Adipocyte (in vitro differentiated cells): ENCODE measurements at regions not wholly inside any gene's neighbourhood (a gene's known extent, or its start where the extent isn't known, plus 50 kb on each side); places are given as distances from the start of the nearest gene placed in this dataset.

Experiments
- DNase-seq: peaks from one replicate; pipeline ENCODE4 v3.0.0-alpha.2; 2015; ENCODE audit warnings: low read depth
- H3K27me3 ChIP-seq: replicated peaks from 2 replicates; pipeline ENCODE4 v1.7.0; 2013; ENCODE audit warnings: mild to moderate bottlenecking, low read length, moderate library complexity; ENCODE audit not compliant: control insufficient read depth, insufficient read depth
- H3K36me3 ChIP-seq: 2 replicates; pipeline ENCODE4 v1.7.0; 2013; ENCODE audit warnings: low read length, mild to moderate bottlenecking, moderate library complexity; ENCODE audit not compliant: control insufficient read depth, insufficient read depth, severe bottlenecking
- H3K4me1 ChIP-seq: 2 replicates; pipeline ENCODE4 v1.7.0; 2013; ENCODE audit warnings: mild to moderate bottlenecking, low read length, moderate library complexity; ENCODE audit not compliant: control insufficient read depth, insufficient read depth
- H3K4me3 ChIP-seq: 2 replicates; pipeline ENCODE4 v1.7.0; 2013; ENCODE audit warnings: mild to moderate bottlenecking, low read length, moderate library complexity
- H3K9ac ChIP-seq: 2 replicates; pipeline ENCODE4 v1.7.0; 2013; ENCODE audit warnings: mild to moderate bottlenecking, low read length, moderate library complexity
- H3K9me3 ChIP-seq: 2 replicates; pipeline ENCODE4 v1.7.0; 2013; ENCODE audit warnings: mild to moderate bottlenecking, low read length, moderate library complexity; ENCODE audit not compliant: control insufficient read depth

DNA sequence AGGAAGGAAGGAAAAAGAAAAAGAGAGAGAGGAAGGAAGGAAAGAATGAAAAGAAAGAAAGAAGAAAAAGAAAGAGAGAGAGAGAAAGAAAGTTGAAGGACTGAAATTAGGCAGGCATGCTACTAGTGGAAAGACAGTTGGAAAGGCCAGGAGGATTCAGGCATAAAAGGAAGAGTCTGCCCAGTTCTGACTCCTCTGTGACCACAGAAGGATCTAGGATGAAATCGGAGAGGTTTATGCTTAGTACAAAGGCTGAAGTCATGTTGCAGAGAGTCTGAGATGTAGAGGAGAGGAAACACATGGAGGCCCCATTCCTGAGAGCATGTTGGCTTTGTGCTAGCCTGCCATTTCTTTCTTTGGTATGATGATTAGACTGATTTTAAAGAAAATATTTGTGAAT lies 246.5 kb upstream of the ARGLU1 start:
- no peaks in the 10 kb centered on the region for H3K9me3 ChIP-seq
- no peaks in the 10 kb centered on the region for H3K27me3 ChIP-seq
- H3K4me1 ChIP-seq = no peaks in the 10 kb centered on the region
- no peak overlapping the region for H3K9ac ChIP-seq
- peak; percentile 13 for DNase-seq
- no peak overlapping the region for H3K4me3 ChIP-seq
- H3K36me3 ChIP-seq = no peaks in the 10 kb centered on the region

DNA sequence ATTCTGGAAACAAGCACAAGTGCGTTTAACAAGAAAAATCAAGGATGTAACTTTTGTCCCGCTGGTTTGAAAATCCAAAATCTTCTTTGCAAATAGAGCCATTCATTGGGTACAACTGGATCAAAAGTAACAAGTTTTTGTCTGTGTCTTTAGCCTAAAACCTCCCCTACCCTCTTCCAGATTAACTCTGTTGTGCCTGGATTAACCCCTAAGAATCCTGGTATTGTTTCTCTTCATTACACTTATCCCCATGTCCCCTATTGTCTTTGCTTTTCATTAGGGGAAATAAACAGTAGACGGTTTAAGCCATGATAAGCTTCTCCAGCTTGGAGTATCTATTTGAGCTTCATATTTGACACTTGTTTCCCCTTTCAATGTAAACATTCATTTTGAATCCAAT lies 242.1 kb upstream of the ARGLU1 start:
- no peak overlapping the region for H3K4me3 ChIP-seq
- no peaks in the 10 kb centered on the region for H3K9me3 ChIP-seq
- H3K27me3 ChIP-seq = no peaks in the 10 kb centered on the region
- H3K36me3 ChIP-seq = no peaks in the 10 kb centered on the region
- H3K4me1 ChIP-seq = no peaks in the 10 kb centered on the region
- DNase-seq = no peak
- no peak overlapping the region for H3K9ac ChIP-seq

DNA sequence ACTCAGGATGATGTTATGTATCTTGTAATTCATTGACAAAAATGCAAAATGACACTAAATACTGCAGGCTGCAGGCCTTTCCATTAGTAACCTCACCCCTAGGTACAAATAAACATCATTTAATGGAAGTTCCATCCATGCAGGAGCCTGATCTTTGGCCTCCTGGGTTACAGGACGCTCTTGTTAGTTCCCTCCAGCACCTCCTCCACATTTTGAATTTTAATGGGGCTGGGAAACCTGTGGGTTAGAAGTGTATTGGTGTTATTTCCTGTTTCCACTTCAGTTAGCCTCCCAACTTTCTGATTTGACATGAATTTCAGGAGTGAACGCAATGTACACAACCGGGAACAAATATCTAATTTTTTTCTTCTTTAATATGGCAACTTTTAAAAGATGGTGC lies 237.1 kb upstream of the ARGLU1 start:
- Histone ChIP-seq H3K27me3 (no peaks in the 10 kb centered on the region), H3K36me3 (no peaks in the 10 kb centered on the region), H3K9ac (no peak overlapping the region), H3K4me3 (no peak overlapping the region), H3K4me1 (no peaks in the 10 kb centered on the region), H3K9me3 (no peaks in the 10 kb centered on the region)
- no peak for DNase-seq

DNA sequence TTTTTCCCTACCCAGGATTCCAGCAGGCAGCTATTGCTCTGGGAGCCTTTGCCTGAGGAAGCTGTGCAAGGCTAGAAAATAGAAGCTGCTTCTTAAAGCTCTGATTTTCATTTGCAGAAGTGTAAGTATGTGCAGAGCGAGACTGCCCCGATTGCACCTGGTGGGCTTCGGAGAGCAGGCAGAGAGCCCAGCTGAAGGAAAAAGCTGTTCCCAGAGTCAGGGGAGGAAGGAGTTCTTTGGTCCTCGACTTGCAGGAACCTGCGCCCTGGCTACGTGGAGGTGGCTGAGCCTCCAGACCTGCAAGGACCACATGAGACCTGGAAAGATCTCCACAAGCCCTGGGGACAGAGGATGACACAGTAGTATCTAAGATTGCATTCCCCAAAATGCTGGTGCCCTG lies 235.0 kb upstream of the ARGLU1 start:
- Histone ChIP-seq H3K36me3 (no peaks in the 10 kb centered on the region), H3K4me3 (no peak overlapping the region)

GRCh38 chr13:106799781-106800335 lies 231.9 kb upstream of the ARGLU1 start:
- peaks cover 10% of the 10 kb centered on the region for H3K27me3 ChIP-seq
- no peak overlapping the region for H3K9ac ChIP-seq
- no peak for DNase-seq
- H3K4me1 ChIP-seq = no peaks in the 10 kb centered on the region
- no peaks in the 10 kb centered on the region for H3K9me3 ChIP-seq
- no peaks in the 10 kb centered on the region for H3K36me3 ChIP-seq
- no peak overlapping the region for H3K4me3 ChIP-seq

More for the DNA sequence above, 235.0 kb upstream of the ARGLU1 start:
- DNase-seq = no peak
- Histone ChIP-seq H3K9ac (no peak overlapping the region), H3K4me1 (no peaks in the 10 kb centered on the region), H3K27me3 (peaks cover under 1% of the 10 kb centered on the region), H3K9me3 (no peaks in the 10 kb centered on the region)

DNA sequence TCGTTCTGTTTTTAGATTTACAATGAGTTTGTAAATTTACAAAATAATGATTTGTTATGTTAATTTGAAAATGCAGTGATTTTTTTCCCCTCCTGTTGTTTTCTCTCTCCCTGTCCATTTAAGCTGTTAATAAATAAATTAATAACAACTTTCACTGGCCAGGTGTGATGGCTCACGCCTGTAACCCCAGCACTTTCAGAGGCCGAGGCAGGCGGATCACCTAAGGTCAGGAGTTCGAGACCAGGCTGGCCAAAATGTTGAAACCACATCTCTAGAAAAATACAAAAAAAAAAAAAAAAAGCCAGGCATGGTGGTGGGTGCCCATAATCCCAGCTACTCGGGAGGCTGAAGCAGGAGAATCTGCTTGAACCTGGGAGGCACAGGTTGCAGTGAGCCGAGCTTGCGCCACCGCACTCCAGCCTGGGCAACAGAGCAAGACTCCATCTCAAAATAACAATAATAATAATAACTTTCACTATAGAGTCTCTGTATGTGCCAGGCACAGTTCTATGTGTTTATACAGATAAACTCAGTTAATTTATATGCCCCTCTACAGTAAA lies 229.2 kb upstream of the ARGLU1 start:
- Histone ChIP-seq H3K36me3 (no peaks in the 10 kb centered on the region), H3K9me3 (no peaks in the 10 kb centered on the region), H3K4me1 (no peaks in the 10 kb centered on the region), H3K9ac (no peak overlapping the region), H3K4me3 (no peak overlapping the region), H3K27me3 (peaks cover 10% of the 10 kb centered on the region)
- DNase-seq = no peak

- Histone ChIP-seq H3K4me1 (no peaks in the 10 kb centered on the region), H3K36me3 (no peaks in the 10 kb centered on the region), H3K4me3 (peak overlapping the region; percentile 59), H3K27me3 (peaks cover 10% of the 10 kb centered on the region), H3K9ac (no peak overlapping the region), H3K9me3 (no peaks in the 10 kb centered on the region)
- no peak for DNase-seq
Measured at GRCh38 chr13:106796280-106797047, 228.5 kb upstream of the ARGLU1 start.

DNA sequence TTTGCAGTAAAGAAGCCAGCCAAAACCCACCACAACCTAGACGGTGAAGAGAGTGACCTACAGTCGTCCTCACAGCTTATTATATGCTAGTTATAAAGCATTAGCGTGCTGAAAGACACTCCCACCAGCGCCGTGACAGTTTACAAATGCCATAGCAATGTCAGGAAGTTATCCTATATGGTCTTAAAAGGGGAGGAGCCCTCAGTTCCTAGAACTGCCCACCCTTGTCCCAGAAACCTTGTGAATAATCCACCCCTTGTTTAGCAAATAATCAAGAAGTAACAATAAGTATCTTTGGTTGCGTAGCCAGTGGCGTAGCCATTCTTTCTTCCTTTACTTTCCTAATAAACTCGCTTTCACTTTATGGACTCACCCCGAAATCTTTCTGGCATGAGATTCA lies 227.9 kb upstream of the ARGLU1 start:
- no peaks in the 10 kb centered on the region for H3K4me1 ChIP-seq
- no peaks in the 10 kb centered on the region for H3K9me3 ChIP-seq
- DNase-seq = no peak
- peaks cover 10% of the 10 kb centered on the region for H3K27me3 ChIP-seq
- H3K4me3 ChIP-seq = peak overlapping the region; percentile 59
- no peak overlapping the region for H3K9ac ChIP-seq
- H3K36me3 ChIP-seq = no peaks in the 10 kb centered on the region

DNA sequence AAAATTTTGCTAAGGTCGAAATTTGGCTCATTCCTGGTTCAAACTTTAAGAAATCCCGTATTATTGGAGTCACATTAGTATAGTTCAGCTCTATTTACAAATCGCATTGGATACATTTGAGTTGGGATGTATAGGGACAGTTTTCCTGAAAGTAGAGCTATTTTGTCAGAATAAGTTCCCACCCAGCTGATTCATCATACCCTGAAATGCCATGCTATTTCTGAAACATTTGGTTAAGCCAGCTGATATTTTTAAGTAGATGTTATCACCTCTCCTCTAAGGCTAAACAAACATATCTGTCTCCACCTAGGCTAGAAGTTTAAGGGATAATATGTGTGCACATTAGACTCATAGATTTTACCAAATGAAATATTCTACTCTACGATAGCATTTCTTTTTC lies 226.2 kb upstream of the ARGLU1 start:
- Histone ChIP-seq H3K4me1 (no peaks in the 10 kb centered on the region), H3K27me3 (peaks cover 10% of the 10 kb centered on the region), H3K4me3 (no peak overlapping the region), H3K9ac (no peak overlapping the region), H3K9me3 (no peaks in the 10 kb centered on the region), H3K36me3 (no peaks in the 10 kb centered on the region)
- DNase-seq = peak; percentile 73

DNA sequence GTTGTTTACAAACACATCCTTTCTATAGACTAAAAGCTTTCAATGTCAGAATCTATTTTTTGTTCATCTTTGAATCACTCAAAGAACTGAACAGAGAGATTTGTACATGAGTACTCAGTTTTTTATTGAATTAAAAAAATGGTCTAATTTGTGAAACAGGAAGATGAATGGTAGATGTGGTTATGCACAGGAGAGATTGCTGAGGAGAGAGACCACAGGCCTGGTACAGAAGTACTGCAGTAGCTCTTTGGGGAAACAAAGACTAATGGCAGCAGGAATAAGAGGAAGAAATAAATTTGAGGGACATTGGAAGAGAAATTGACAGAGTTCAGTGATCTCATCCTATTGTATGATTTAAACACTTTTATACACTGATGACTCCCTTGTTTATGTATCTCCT lies 222.0 kb upstream of the ARGLU1 start:
- H3K27me3 ChIP-seq = no peaks in the 10 kb centered on the region
- DNase-seq = no peak
- H3K9ac ChIP-seq = no peak overlapping the region
- H3K9me3 ChIP-seq = no peaks in the 10 kb centered on the region
- no peaks in the 10 kb centered on the region for H3K36me3 ChIP-seq
- no peak overlapping the region for H3K4me3 ChIP-seq
- no peaks in the 10 kb centered on the region for H3K4me1 ChIP-seq

GRCh38 chr13:106786006-106786563 lies 218.1 kb upstream of the ARGLU1 start:
- no peak for DNase-seq
- Histone ChIP-seq H3K4me3 (no peak overlapping the region), H3K4me1 (no peaks in the 10 kb centered on the region), H3K27me3 (no peaks in the 10 kb centered on the region), H3K9ac (no peak overlapping the region), H3K36me3 (no peaks in the 10 kb centered on the region), H3K9me3 (no peaks in the 10 kb centered on the region)
